ENCODE measurements at regions not wholly inside any gene's neighbourhood (a gene's known extent, or its start where the extent isn't known, plus 50 kb on each side); places are given as distances from the start of the nearest gene placed in this dataset.
A peak's percentile ranks its signal among the peaks of the same experiment; 100 is the strongest.

- ChIA-PET CTCF (interaction anchor here (1.3 kb wide), 1 partner anchor 14 kb away, joined by 3 read pairs; no protein-coding TSS in a partner anchor), POLR2A (no interaction called here)
- H3K36me3 ChIP-seq (ENCODE audit: control insufficient read depth, insufficient read depth, low read length), result no peaks in the 10 kb centered on the region
- H3K4me3 ChIP-seq (ENCODE audit: low read depth, low read length), result no peak overlapping the region
- peaks cover 3% of the 10 kb centered on the region; the same call in 1 of the 2 replicates for H3K27me3 ChIP-seq (ENCODE audit: control insufficient read depth, insufficient read depth, low read length)
- peak; percentile 30; the same call in 1 of the 2 replicates for TF ChIP-seq CTCF (IDR thresholded peaks at IDR 0.05; ENCODE audit: insufficient read depth, low read depth, low read length)
- DNase-seq (ENCODE audit: low read depth), result no peak
Measured at GRCh38 chr13:50580684-50581305, 262.7 kb downstream of the DLEU7 start.

DNA sequence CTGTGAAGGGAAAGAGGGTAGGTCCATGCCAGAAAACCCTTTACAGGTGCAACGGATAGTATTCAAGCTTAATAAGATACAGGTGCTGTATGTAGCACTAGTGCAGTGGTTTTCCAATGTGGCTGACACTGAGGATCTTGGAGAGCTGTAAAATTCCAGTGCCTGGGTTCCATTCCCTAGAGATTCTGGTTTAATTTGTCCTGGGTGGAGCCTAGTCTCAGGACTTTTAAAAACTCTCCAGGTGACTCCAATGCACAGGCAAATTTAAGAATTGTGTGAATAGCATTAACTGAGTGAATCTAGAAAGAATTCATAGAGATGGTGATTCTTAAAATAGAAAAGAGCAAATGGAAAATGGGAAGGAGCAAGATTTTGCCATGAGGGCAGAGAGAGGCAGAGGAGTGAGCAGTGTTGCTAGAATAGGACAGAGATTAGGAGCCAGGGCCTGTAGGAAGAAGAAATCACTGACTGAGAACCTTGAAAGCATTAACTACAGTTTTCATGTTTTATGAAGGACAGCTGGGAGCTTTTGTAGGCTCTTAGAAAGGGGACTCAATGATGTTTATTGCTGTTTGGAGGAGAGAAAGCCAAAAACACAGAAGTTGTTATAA lies 261.8 kb downstream of the DLEU7 start:
- ChIA-PET POLR2A (no interaction called here), CTCF (interaction anchor here (1.3 kb wide), 1 partner anchor 13 kb away, joined by 3 read pairs; no protein-coding TSS in a partner anchor)
- no peak for DNase-seq (ENCODE audit: low read depth)
- H3K27me3 ChIP-seq (ENCODE audit: control insufficient read depth, insufficient read depth, low read length), result peaks cover 3% of the 10 kb centered on the region; the same call in 1 of the 2 replicates
- no peak overlapping the region for H3K4me3 ChIP-seq (ENCODE audit: low read depth, low read length)
- no peaks in the 10 kb centered on the region for H3K36me3 ChIP-seq (ENCODE audit: control insufficient read depth, insufficient read depth, low read length)
- TF ChIP-seq CTCF (IDR thresholded peaks at IDR 0.05; ENCODE audit: insufficient read depth, low read depth, low read length), result no peak

GRCh38 chr13:50584856-50585580 lies 258.5 kb downstream of the DLEU7 start:
- no peak for TF ChIP-seq CTCF (IDR thresholded peaks at IDR 0.05; ENCODE audit: insufficient read depth, low read depth, low read length)
- Histone ChIP-seq H3K4me3 (ENCODE audit: low read depth, low read length) (no peak overlapping the region), H3K36me3 (ENCODE audit: control insufficient read depth, insufficient read depth, low read length) (no peaks in the 10 kb centered on the region), H3K27me3 (ENCODE audit: control insufficient read depth, insufficient read depth, low read length) (peaks cover 3% of the 10 kb centered on the region; the same call in 1 of the 2 replicates)
- POLR2A ChIA-PET, result no interaction called here
- DNase-seq (ENCODE audit: low read depth), result no peak
- CTCF ChIA-PET, result interaction anchor here (1.5 kb wide), 1 partner anchor 327 kb away, joined by 3 read pairs; no protein-coding TSS in a partner anchor

DNA sequence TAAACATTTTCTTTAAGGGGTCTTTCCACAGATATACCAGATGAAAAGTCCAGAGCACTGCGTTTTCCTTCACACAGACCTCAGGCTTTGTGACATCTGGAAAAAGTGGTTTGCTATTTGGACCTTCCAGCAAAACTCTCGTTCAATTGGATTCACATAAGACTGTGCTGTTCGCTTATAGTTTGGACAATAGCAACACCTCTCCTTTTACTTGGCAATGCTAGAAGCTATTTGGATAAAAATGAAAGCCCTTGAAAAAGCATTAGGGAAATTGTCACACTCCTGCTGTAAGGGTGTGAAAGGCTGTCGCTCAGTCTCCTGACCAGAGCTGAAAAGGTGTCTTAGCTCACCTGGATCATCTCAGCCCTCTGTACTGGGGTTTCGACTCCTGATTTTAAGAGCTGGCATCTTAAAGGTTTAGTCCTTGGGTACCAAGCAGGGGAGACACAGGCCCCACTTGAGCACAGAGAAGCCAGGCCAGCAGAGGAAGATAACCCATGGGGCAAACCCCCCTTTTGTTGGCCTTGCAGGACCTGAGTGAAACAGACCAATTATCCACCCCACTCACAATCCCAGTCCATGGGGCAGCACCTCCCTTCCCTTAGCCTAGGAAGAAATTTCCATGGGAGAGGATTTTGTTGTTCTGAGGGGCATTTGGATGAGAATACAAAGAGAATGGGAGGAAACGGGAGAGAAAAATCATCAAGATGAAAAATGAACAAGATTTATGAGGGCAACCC lies 257.6 kb downstream of the DLEU7 start:
- Histone ChIP-seq H3K36me3 (ENCODE audit: control insufficient read depth, insufficient read depth, low read length) (no peaks in the 10 kb centered on the region), H3K4me3 (ENCODE audit: low read depth, low read length) (no peak overlapping the region), H3K27me3 (ENCODE audit: control insufficient read depth, insufficient read depth, low read length) (peaks cover 3% of the 10 kb centered on the region; the same call in 1 of the 2 replicates)
- no peak for DNase-seq (ENCODE audit: low read depth)
- CTCF ChIA-PET, result no interaction called here
- POLR2A ChIA-PET, result no interaction called here
- TF ChIP-seq CTCF (IDR thresholded peaks at IDR 0.05; ENCODE audit: insufficient read depth, low read depth, low read length), result no peak

Data from BJ (cell line).